K562 (cell line): ENCODE measurements at regions not wholly inside any gene's neighbourhood (a gene's known extent, or its start where the extent isn't known, plus 50 kb on each side); places are given as distances from the start of the nearest gene placed in this dataset.
"Not testable (repeated sequence)": the region's sequence is repeated elsewhere in the genome, so short reads cannot be mapped to it uniquely, and the experiment has no call there.

Experiments
- ATAC-seq: fragments of 200-7000 bp; cut with Tn5 transposase; 3 replicates; pipeline ENCODE4 v1.9.1; 2020; ENCODE audit warnings: moderate library complexity
- BruUV-seq: library from RNA; stranded (reverse); fragments of 400-500 nt; replicated peaks from 2 replicates; lab custom pipeline; 2021; lab: Mats Ljungman, UMichigan
- CTCF ChIA-PET: fragments of 300-600 bp; formaldehyde crosslinking; extraction: SDS; loops from one replicate; lab custom pipeline; 2021; ENCODE audit warnings: low intra/inter-chr PET ratio; lab: Yijun Ruan, JAX
- POLR2A ChIA-PET: fragments of 300-600, 350-650 bp; sonication (Branson Sonifier 250); formaldehyde crosslinking; extraction: SDS; loops from one replicate; lab custom pipeline; 2021; ENCODE audit warnings: antibody characterized with exemption, inconsistent platforms; lab: Yijun Ruan, JAX
- DNase-seq, 4 experiments: peaks; one replicate each; pipeline versions ENCODE4 v3.0.0 to v3.0.0-alpha.2; 2011 to 2018; ENCODE audit warnings: low spot score in 3 of 4, mixed read lengths in 3 of 4; ENCODE audit errors: extremely low read depth in 1 of 4
- FAIRE-seq: peaks from 2 replicates; lab custom pipeline; 2011; peaks lifted over from hg19 to GRCh38; lab: Jason Lieb, UNC
- H2AFZ ChIP-seq: 2 replicates; pipeline ENCODE4 v1.6.0; 2011; ENCODE audit warnings: low read depth, low read length, control low read depth, inconsistent platforms
- H3K27ac ChIP-seq: fragments of 200-600 bp; 3 replicates; pipeline ENCODE4 v1.8.0; 2011; ENCODE audit warnings: low read depth, mild to moderate bottlenecking, control low read depth, inconsistent platforms, low read length, moderate library complexity, mixed read lengths; ENCODE audit errors: extremely low read depth
- H3K27me3 ChIP-seq, 2 experiments: fragments of 300-600 bp in 1 of 2; 2 replicates in 1 of 2; 3 replicates in 1 of 2; pipeline versions ENCODE4 v1.6.0 to v1.8.0; 2011; ENCODE audit warnings: inconsistent platforms in 2 of 2, low read length in 2 of 2, mild to moderate bottlenecking in 1 of 2, mixed read lengths in 1 of 2, moderate library complexity in 1 of 2; ENCODE audit not compliant: control insufficient read depth in 2 of 2, insufficient read depth in 2 of 2
- H3K36me3 ChIP-seq: fragments of 300-600 bp; 3 replicates; pipeline ENCODE4 v1.8.0; 2011; ENCODE audit warnings: mild to moderate bottlenecking, low read length, inconsistent platforms; ENCODE audit not compliant: control insufficient read depth, insufficient read depth
- H3K4me1 ChIP-seq, 2 experiments: fragments of 200-600 bp in 1 of 2; replicated peaks in 1 of 2; 2 replicates in 1 of 2; 3 replicates in 1 of 2; pipeline versions ENCODE4 v1.5.1 to v1.8.0; 2011; ENCODE audit warnings: inconsistent platforms in 2 of 2, low read length in 2 of 2, mild to moderate bottlenecking in 1 of 2, mixed read lengths in 1 of 2, moderate library complexity in 1 of 2; ENCODE audit not compliant: control insufficient read depth in 2 of 2, insufficient read depth in 2 of 2
- H3K4me2 ChIP-seq: 2 replicates; pipeline ENCODE4 v1.6.1; 2011; ENCODE audit warnings: low read length, control low read depth, inconsistent platforms, mixed read lengths; ENCODE audit not compliant: insufficient read depth
- H3K4me3 ChIP-seq: fragments of 200-600 bp; sonication (generic), shearing (Covaris generic); 2 replicates; pipeline ENCODE4 v1.5.1; 2016; ENCODE audit warnings: control low read depth, inconsistent platforms
- H3K79me2 ChIP-seq: fragments of 200-600 bp; 3 replicates; pipeline ENCODE4 v1.8.0; 2011; ENCODE audit warnings: low read length, inconsistent platforms; ENCODE audit not compliant: control insufficient read depth, insufficient read depth
- H3K9ac ChIP-seq, 2 experiments: 2 replicates each; pipeline versions ENCODE4 v1.6.0 to v1.6.1; 2011; ENCODE audit warnings: low read depth in 2 of 2, low read length in 2 of 2, control low read depth in 1 of 2, inconsistent platforms in 1 of 2, mild to moderate bottlenecking in 1 of 2, mixed read lengths in 1 of 2; ENCODE audit not compliant: insufficient read depth in 1 of 2
- H3K9me1 ChIP-seq: one replicate; pipeline ENCODE4 v1.6.0; 2011; ENCODE audit warnings: inconsistent platforms, mild to moderate bottlenecking, low read length, moderate library complexity; ENCODE audit not compliant: control insufficient read depth, insufficient read depth
- H3K9me3 ChIP-seq: replicated peaks from 2 replicates; pipeline ENCODE4 v1.5.1; 2011; ENCODE audit warnings: low read depth, low read length, inconsistent platforms; ENCODE audit not compliant: control insufficient read depth, insufficient read depth
- H4K20me1 ChIP-seq: replicated peaks from 2 replicates; pipeline ENCODE4 v1.6.1; 2011; ENCODE audit warnings: low read length, inconsistent platforms, mixed read lengths; ENCODE audit not compliant: control insufficient read depth, insufficient read depth
- NR2C2 ChIP-seq, 2 experiments: fragments of 200-800 bp in 1 of 2; sonication (Bioruptor generic) in 1 of 2; sonication (generic) in 1 of 2; formaldehyde crosslinking in 1 of 2; IDR thresholded peaks; 2 replicates each; pipeline versions ENCODE4 v1.6.1 to v1.8.0; 2016 to 2022; ENCODE audit warnings: mild to moderate bottlenecking in 1 of 2, missing compliant biosample characterization in 1 of 2, missing genetic modification characterization in 1 of 2, missing genetic modification reagents in 1 of 2
- POLR2G ChIP-seq: fragments of 200-400 bp; formaldehyde crosslinking; IDR thresholded peaks from 2 replicates; pipeline ENCODE4 v1.6.1; 2017; ENCODE audit warnings: low read depth, mild to moderate bottlenecking, antibody characterized with exemption, low read length, moderate library complexity
- RBFOX2 ChIP-seq: fragments of 200-400 bp; formaldehyde crosslinking; IDR thresholded peaks from 2 replicates; pipeline ENCODE4 v1.6.1; 2017; ENCODE audit warnings: low read depth, mild to moderate bottlenecking, low read length, moderate library complexity
- ZNF143 ChIP-seq: sonication (generic); formaldehyde crosslinking; IDR thresholded peaks from 2 replicates; pipeline ENCODE4 v1.9.0; 2022; ENCODE audit warnings: mild to moderate bottlenecking, missing genetic modification reagents
- ZNF175 ChIP-seq: fragments of 200-800 bp; sonication (Bioruptor generic); IDR thresholded peaks from 2 replicates; pipeline ENCODE4 v1.6.1; 2016; ENCODE audit warnings: low read depth, mild to moderate bottlenecking, missing genetic modification characterization, missing compliant biosample characterization
- WGBS: fragments of 100-300 bp; shearing (Covaris generic); methylation state at CpG from one replicate; pipeline ENCODE4 v1.1.6; 2016; ENCODE audit warnings: low coverage, mixed read lengths; ENCODE audit not compliant: insufficient coverage; ENCODE audit errors: missing lambda C conversion rate; 5-methylcytosine and 5-hydroxymethylcytosine counted together
- in situ Hi-C: fragments of 300-500 bp; cut with MboI; formaldehyde crosslinking; loops from 4 replicates; pipeline ENCODE4 v1.15.0; 2018; ENCODE audit warnings: inconsistent platforms, mixed read lengths
- intact Hi-C: fragments of 100-400 bp; cut with micrococcal nuclease; formaldehyde crosslinking; loops from 2 replicates; pipeline ENCODE4 v1.14.2; 2022

DNA sequence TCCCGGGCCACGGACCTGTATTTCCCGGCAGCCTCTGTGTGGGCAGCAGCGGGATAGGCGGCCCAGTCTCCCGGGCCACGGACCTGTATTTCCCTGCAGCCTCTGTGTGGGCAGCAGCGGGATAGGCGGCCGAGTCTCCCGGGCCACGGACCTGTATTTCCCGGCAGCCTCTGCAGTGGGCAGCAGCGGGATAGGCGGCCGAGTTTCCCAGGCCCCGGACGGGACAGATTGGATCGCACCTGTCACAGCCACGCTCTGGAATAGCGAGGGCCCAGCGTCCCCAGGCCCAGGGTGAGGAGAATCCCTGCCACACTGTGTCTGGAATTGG, 145.9 kb upstream of the PITRM1 start:
- TF ChIP-seq RBFOX2 = peak; percentile 64
- TF ChIP-seq POLR2G = peak; percentile 45
- FAIRE-seq; H3K27ac ChIP-seq; H3K9me3 ChIP-seq; H4K20me1 ChIP-seq; in situ Hi-C loops; CTCF ChIA-PET; intact Hi-C loops; H3K36me3 ChIP-seq; H3K9me1 ChIP-seq; H3K79me2 ChIP-seq; H3K27me3 ChIP-seq; TF ChIP-seq NR2C2 (CRISPR knock-in tag; IDR thresholded peaks at IDR 0.05): not testable (repeated sequence)
- TF ChIP-seq NR2C2 (tag; IDR thresholded peaks at IDR 0.05) = peak; percentile 8; the same call in 1 of the 2 replicates
- 0 out of 2 replicates have a peak, but pooled peaks have one; percentile 7 for TF ChIP-seq ZNF175 (CRISPR knock-in tag)
- peak; percentile 41; the same call in 1 of the 2 replicates for TF ChIP-seq ZNF143 (CRISPR knock-in tag)
- H3K9ac ChIP-seq = peak overlapping the region; percentile 38 to 85; a peak in 3 of 4 replicates
- peak overlapping the region; percentile 35 for H3K4me3 ChIP-seq
- ATAC-seq (peak; percentile 44; the same call in 1 of the 3 replicates), DNase-seq (peak in 3 of 4 experiments; percentile 12 to 15 (median 15))
- H3K4me2 ChIP-seq = peak overlapping the region; percentile 68
- WGBS = 9% methylated on average over 19 of the region's 22 CpGs
- H3K4me1 ChIP-seq = peaks cover 3 to 21% of the 10 kb centered on the region in 2 experiments; a peak in 4 of 5 replicates
- TSS peak; percentile 49 for BruUV-seq
- peak overlapping the region; percentile 83 for H2AFZ ChIP-seq
- POLR2A ChIA-PET = interaction anchor here (0.9 kb wide), 1 partner anchor 17 kb away, joined by 3 read pairs; no protein-coding TSS in a partner anchor
